ENCODE measurements at regions not wholly inside any gene's neighbourhood (a gene's known extent, or its start where the extent isn't known, plus 50 kb on each side); places are given as distances from the start of the nearest gene placed in this dataset.

DNA sequence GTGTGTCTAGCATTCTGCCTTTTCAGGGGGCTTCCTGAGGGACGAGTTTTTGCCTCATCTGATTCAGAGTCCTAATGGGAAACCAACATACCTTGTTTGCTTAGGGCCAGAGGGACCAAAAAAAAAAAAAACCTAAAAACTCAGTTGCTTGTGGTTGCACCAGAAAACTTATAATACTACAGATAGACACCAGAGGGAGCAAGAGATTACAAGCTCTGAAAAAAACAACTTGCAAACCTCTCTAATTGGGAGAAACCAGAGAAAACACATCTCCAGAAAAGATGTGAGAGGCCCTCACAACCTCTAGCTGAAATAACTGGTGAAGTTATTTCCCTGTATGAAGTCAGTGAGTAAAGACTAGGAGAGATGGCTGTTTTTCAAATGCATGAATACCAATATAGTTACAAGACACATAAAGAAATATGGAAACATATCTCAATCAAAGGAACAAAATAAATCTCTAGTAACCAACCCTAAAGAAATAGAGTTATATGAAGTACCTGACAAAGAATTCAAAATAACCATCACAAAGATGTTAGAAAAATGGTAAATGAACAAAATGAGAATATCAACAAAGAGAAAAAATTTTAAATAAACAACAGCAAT is 233.7 kb upstream of the NFIA start:
- peak overlapping the region; percentile 11; the same call in 1 of the 2 replicates for H2AFZ ChIP-seq (ENCODE audit: low read length)
- peak; percentile 82 for FAIRE-seq
- H3K23me2 ChIP-seq (ENCODE audit: low read depth, low read length) = no peaks in the 10 kb centered on the region
- TF ChIP-seq SUZ12 (IDR thresholded peaks at IDR 0.05; ENCODE audit: low read length) (no peak), BCL11A (IDR thresholded peaks at IDR 0.05; ENCODE audit: low read depth in 2 of 2, low read length in 2 of 2) (no peak), TCF12 (IDR thresholded peaks at IDR 0.05; ENCODE audit: low read depth, low read length) (no peak), HDAC6 (IDR thresholded peaks at IDR 0.05; ENCODE audit: low read depth, low read length) (no peak), CEBPB (IDR thresholded peaks at IDR 0.05; ENCODE audit: low read depth, low read length) (0 out of 2 replicates have a peak, but pooled peaks have one; percentile 30), TBP (IDR thresholded peaks at IDR 0.05; ENCODE audit: low read depth, low read length) (no peak), SP1 (IDR thresholded peaks at IDR 0.05; ENCODE audit: low read depth, low read length) (no peak), SIN3A (conservative IDR thresholded peaks at IDR 0.05 in 1 of 2, IDR thresholded peaks at IDR 0.05 in 1 of 2; ENCODE audit: low read depth in 1 of 2, low read length in 2 of 2) (no peak), POLR2AphosphoS5 (IDR thresholded peaks at IDR 0.05; ENCODE audit: low read depth, low read length) (no peak), RAD21 (IDR thresholded peaks at IDR 0.05 in 1 of 2, conservative IDR thresholded peaks at IDR 0.05 in 1 of 2; ENCODE audit: low read depth in 2 of 2, low read length in 2 of 2) (peak; percentile 74 to 82), RBBP5 (IDR thresholded peaks at IDR 0.05; ENCODE audit: borderline replicate concordance, low read depth, low read length) (no peak), SIRT6 (IDR thresholded peaks at IDR 0.05; ENCODE audit: low read length) (no peak), MAFK (IDR thresholded peaks at IDR 0.05; ENCODE audit: low read depth, low read length) (no peak)

More for the DNA sequence above, 233.7 kb upstream of the NFIA start:
- no peak overlapping the region for H3K9ac ChIP-seq (replicated peaks in 1 of 4; ENCODE audit: extremely low read depth in 1 of 4, low read depth in 3 of 4, low read length in 3 of 4)
- H3K4me3 ChIP-seq (ENCODE audit: extremely low read depth in 1 of 4, insufficient read depth in 2 of 4, low read depth in 3 of 4, low read length in 4 of 4) = peak overlapping the region in 1 of 4 experiments; percentile 28; a peak in 1 of 8 replicates
- ChIA-PET CTCF (ENCODE audit: partially characterized antibody) (interaction anchor here (0.6 to 4.4 kb wide), 39 partner anchors 9 to 877 kb away, joined by 3 to 42 read pairs (median 4); no protein-coding TSS in a partner anchor), POLR2A (ENCODE audit: partially characterized antibody) (interaction anchor here (0.6 to 2.6 kb wide), 3 partner anchors 67 to 195 kb away, joined by 3 to 14 read pairs (median 3); no protein-coding TSS in a partner anchor)
- 0 out of 2 replicates have a peak overlapping the region, but pooled peaks have one; percentile 96 for H2BK12ac ChIP-seq (ENCODE audit: low read depth, low read length)
- peak overlapping the region; percentile 10 to 28; a peak in 1 of 4 replicates for H3K4me2 ChIP-seq (ENCODE audit: insufficient read depth in 1 of 2, low read depth in 2 of 2, low read length in 2 of 2)
- H4K91ac ChIP-seq (replicated peaks; ENCODE audit: insufficient read length, low read length) = no peak overlapping the region
- no peak overlapping the region for H3K14ac ChIP-seq (ENCODE audit: insufficient read length)
- H3K4me1 ChIP-seq (replicated peaks in 1 of 4; ENCODE audit: control insufficient read depth in 3 of 4, insufficient read depth in 4 of 4, low read length in 3 of 4) = peaks cover 0 to 5% (median 2%) of the 10 kb centered on the region in 4 experiments; a peak in 5 of 7 replicates
- H3K23ac ChIP-seq (ENCODE audit: insufficient read length) = no peak overlapping the region
- no peak overlapping the region for H2BK15ac ChIP-seq (ENCODE audit: low read length)
- H3K79me1 ChIP-seq (ENCODE audit: low read depth, low read length) = no peaks in the 10 kb centered on the region
- peak overlapping the region; percentile 85; the same call in 1 of the 2 replicates for H3K18ac ChIP-seq (ENCODE audit: extremely low read depth, low read length)
- peak; percentile 1 to 59 for DNase-seq (ENCODE audit: low read depth in 1 of 2, low spot score in 2 of 2)
- H2BK20ac ChIP-seq (ENCODE audit: low read length) = peak overlapping the region; percentile 95; the same call in 1 of the 2 replicates
- no peak overlapping the region for H4K8ac ChIP-seq (ENCODE audit: extremely low read depth, insufficient read depth, low read length)
- no peaks in the 10 kb centered on the region for H3K27me3 ChIP-seq (replicated peaks in 1 of 4; ENCODE audit: control insufficient read depth in 3 of 4, extremely low read depth in 1 of 4, insufficient read depth in 3 of 4, low read length in 3 of 4)
- H3K56ac ChIP-seq (replicated peaks; ENCODE audit: insufficient read length, low read depth, low read length) = no peak overlapping the region
- no peak overlapping the region for H3K4ac ChIP-seq (replicated peaks; ENCODE audit: insufficient read length, low read depth, low read length)
- no peaks in the 10 kb centered on the region for H3K79me2 ChIP-seq (ENCODE audit: control insufficient read depth in 1 of 2, insufficient read depth in 2 of 2, low read length in 2 of 2)
- H3K9me3 ChIP-seq (ENCODE audit: insufficient read depth in 2 of 2, low read depth in 1 of 2, low read length in 1 of 2) = peaks cover 0 to 7% of the 10 kb centered on the region in 2 experiments; a peak in 2 of 4 replicates
- H2BK120ac ChIP-seq (replicated peaks; ENCODE audit: low read depth, low read length) = no peak overlapping the region
- H4K20me1 ChIP-seq (replicated peaks in 1 of 2; ENCODE audit: control insufficient read depth in 1 of 2, insufficient read depth in 2 of 2, low read length in 2 of 2) = no peaks in the 10 kb centered on the region
- H3K36me3 ChIP-seq (ENCODE audit: control insufficient read depth in 2 of 4, insufficient read depth in 4 of 4, low read length in 3 of 4) = peaks cover 0 to 3% (median 0%) of the 10 kb centered on the region in 4 experiments; a peak in 2 of 8 replicates
- WGBS, 2 experiments (ENCODE audit: extremely low coverage in 1 of 2, insufficient coverage in 1 of 2, insufficient read length in 1 of 2, insufficient replicate concordance in 2 of 2, low coverage in 1 of 2, low lambda C conversion rate in 2 of 2, missing lambda C conversion rate in 1 of 2) = 13% methylated on average over 1 of the region's 1 CpG; no CpG with 5 or more reads in 1 of the 2 experiments
- H2BK5ac ChIP-seq (ENCODE audit: low read depth, low read length) = peak overlapping the region; percentile 90; the same call in 1 of the 2 replicates
- H3K27ac ChIP-seq (ENCODE audit: low read depth, low read length) = no peak overlapping the region
- peak overlapping the region; percentile 44 for H4K5ac ChIP-seq (ENCODE audit: insufficient read length, low read depth, low read length)
- no peak overlapping the region for H2AK5ac ChIP-seq (ENCODE audit: low read depth, low read length)
